Fibroblast of skin of right biceps (primary cell): ENCODE measurements at regions not wholly inside any gene's neighbourhood (a gene's known extent, or its start where the extent isn't known, plus 50 kb on each side); places are given as distances from the start of the nearest gene placed in this dataset.

Experiments
- DNase-seq: peaks from one replicate; pipeline ENCODE4 v3.0.0-alpha.2; 2013

GRCh38 chr9:134487066-134487710, 154.4 kb upstream of the COL5A1 start:
- DNase-seq = no peak

GRCh38 chr9:134488331-134489280, 153.0 kb upstream of the COL5A1 start:
- DNase-seq = peak; percentile 43

- DNase-seq = no peak
These were observed 151.8 kb upstream of the COL5A1 start for GRCh38 chr9:134489621-134490408.

- DNase-seq = no peak
These were observed 151.2 kb upstream of the COL5A1 start for GRCh38 chr9:134490446-134490845.

- DNase-seq = no peak
These were observed 150.3 kb upstream of the COL5A1 start for GRCh38 chr9:134491196-134491835.

GRCh38 chr9:134491856-134492255, 149.7 kb upstream of the COL5A1 start:
- no peak for DNase-seq

GRCh38 chr9:134492281-134492691, 149.3 kb upstream of the COL5A1 start:
- DNase-seq = peak; percentile 93

- DNase-seq = no peak
These were observed 148.7 kb upstream of the COL5A1 start for GRCh38 chr9:134492721-134493460.

- DNase-seq = no peak
These were observed 147.9 kb upstream of the COL5A1 start for GRCh38 chr9:134493461-134494272.

GRCh38 chr9:134494273-134494815, 147.3 kb upstream of the COL5A1 start:
- DNase-seq = no peak

GRCh38 chr9:134494905-134495304, 146.7 kb upstream of the COL5A1 start:
- DNase-seq = no peak

GRCh38 chr9:134495881-134496412, 145.7 kb upstream of the COL5A1 start:
- DNase-seq = no peak

GRCh38 chr9:134496413-134497282, 145.0 kb upstream of the COL5A1 start:
- peak; percentile 87 for DNase-seq

GRCh38 chr9:134497283-134497860, 144.2 kb upstream of the COL5A1 start:
- DNase-seq = no peak

GRCh38 chr9:134498814-134499166, 142.8 kb upstream of the COL5A1 start:
- no peak for DNase-seq

GRCh38 chr9:134500931-134501760, 140.5 kb upstream of the COL5A1 start:
- DNase-seq = no peak

GRCh38 chr9:134501761-134502265, 139.8 kb upstream of the COL5A1 start:
- no peak for DNase-seq

GRCh38 chr9:134502266-134502791, 139.3 kb upstream of the COL5A1 start:
- no peak for DNase-seq
